ENCODE measurements at regions not wholly inside any gene's neighbourhood (a gene's known extent, or its start where the extent isn't known, plus 50 kb on each side); places are given as distances from the start of the nearest gene placed in this dataset.
"Not testable (repeated sequence)": the region's sequence is repeated elsewhere in the genome, so short reads cannot be mapped to it uniquely, and the experiment has no call there.

- DNase-seq; H3K36me3 Mint-ChIP-seq; H3K4me3 Mint-ChIP-seq; H3K4me1 Mint-ChIP-seq; H3K27me3 Mint-ChIP-seq; H3K36me3 ChIP-seq (ENCODE audit: control insufficient read depth in 2 of 3, insufficient read depth in 3 of 3, low read length in 3 of 3); H3K27me3 ChIP-seq (ENCODE audit: control insufficient read depth in 2 of 2, insufficient read depth in 2 of 2, low read length in 2 of 2); H3K27ac Mint-ChIP-seq; intact Hi-C loops (cut with micrococcal nuclease); H3K9me3 Mint-ChIP-seq; POLR2A ChIA-PET; H3K4me1 ChIP-seq (ENCODE audit: control insufficient read depth in 2 of 2, insufficient read depth in 2 of 2, low read length in 2 of 2); H3K4me3 ChIP-seq (ENCODE audit: low read length); CTCF ChIA-PET; H3K27ac ChIP-seq (ENCODE audit: low read depth, low read length); H3K9me3 ChIP-seq (ENCODE audit: control insufficient read depth in 2 of 3, low read length in 3 of 3): not testable (repeated sequence)
- peak; percentile 21 for ATAC-seq
These were observed 905.3 kb downstream of the TUBA3C start for GRCh38 chr13:18276280-18276679.

- H3K27me3 Mint-ChIP-seq; H3K9me3 ChIP-seq (ENCODE audit: control insufficient read depth in 2 of 3, low read length in 3 of 3); CTCF ChIA-PET; H3K4me3 Mint-ChIP-seq; H3K4me3 ChIP-seq (ENCODE audit: low read length); H3K27ac ChIP-seq (ENCODE audit: low read depth, low read length); DNase-seq; H3K4me1 Mint-ChIP-seq; H3K27me3 ChIP-seq (ENCODE audit: control insufficient read depth in 2 of 2, insufficient read depth in 2 of 2, low read length in 2 of 2); H3K27ac Mint-ChIP-seq; H3K4me1 ChIP-seq (ENCODE audit: control insufficient read depth in 2 of 2, insufficient read depth in 2 of 2, low read length in 2 of 2); intact Hi-C loops (cut with micrococcal nuclease); H3K36me3 ChIP-seq (ENCODE audit: control insufficient read depth in 2 of 3, insufficient read depth in 3 of 3, low read length in 3 of 3); POLR2A ChIA-PET; H3K9me3 Mint-ChIP-seq; H3K36me3 Mint-ChIP-seq: not testable (repeated sequence)
- ATAC-seq, result peak; percentile 61
These were observed 907.7 kb downstream of the TUBA3C start for GRCh38 chr13:18273785-18274514.

- H3K27me3 Mint-ChIP-seq; H3K4me1 Mint-ChIP-seq; CTCF ChIA-PET; H3K4me3 ChIP-seq (ENCODE audit: low read length); H3K27me3 ChIP-seq (ENCODE audit: control insufficient read depth in 2 of 2, insufficient read depth in 2 of 2, low read length in 2 of 2); POLR2A ChIA-PET; DNase-seq; H3K36me3 Mint-ChIP-seq; intact Hi-C loops (cut with micrococcal nuclease); H3K4me3 Mint-ChIP-seq; H3K27ac ChIP-seq (ENCODE audit: low read depth, low read length); H3K4me1 ChIP-seq (ENCODE audit: control insufficient read depth in 2 of 2, insufficient read depth in 2 of 2, low read length in 2 of 2); H3K9me3 ChIP-seq (ENCODE audit: control insufficient read depth in 2 of 3, low read length in 3 of 3); ATAC-seq; H3K27ac Mint-ChIP-seq; H3K36me3 ChIP-seq (ENCODE audit: control insufficient read depth in 2 of 3, insufficient read depth in 3 of 3, low read length in 3 of 3): not testable (repeated sequence)
- peaks cover 0 to 23% (median 12%) of the 10 kb centered on the region in 11 donors for H3K9me3 Mint-ChIP-seq
These were observed 922.7 kb downstream of the TUBA3C start for GRCh38 chr13:18258801-18259419.

- H3K4me3 Mint-ChIP-seq; H3K27me3 Mint-ChIP-seq; intact Hi-C loops (cut with micrococcal nuclease); CTCF ChIA-PET; H3K36me3 Mint-ChIP-seq; H3K4me1 ChIP-seq (ENCODE audit: control insufficient read depth in 2 of 2, insufficient read depth in 2 of 2, low read length in 2 of 2); H3K9me3 ChIP-seq (ENCODE audit: control insufficient read depth in 2 of 3, low read length in 3 of 3); H3K4me1 Mint-ChIP-seq; H3K36me3 ChIP-seq (ENCODE audit: control insufficient read depth in 2 of 3, insufficient read depth in 3 of 3, low read length in 3 of 3); DNase-seq; H3K4me3 ChIP-seq (ENCODE audit: low read length); H3K27me3 ChIP-seq (ENCODE audit: control insufficient read depth in 2 of 2, insufficient read depth in 2 of 2, low read length in 2 of 2); H3K27ac Mint-ChIP-seq; ATAC-seq; POLR2A ChIA-PET; H3K27ac ChIP-seq (ENCODE audit: low read depth, low read length): not testable (repeated sequence)
- H3K9me3 Mint-ChIP-seq, result peaks cover 0 to 23% (median 12%) of the 10 kb centered on the region in 11 donors
These were observed 923.9 kb downstream of the TUBA3C start for GRCh38 chr13:18257686-18258085.

- H3K4me1 ChIP-seq (ENCODE audit: control insufficient read depth in 2 of 2, insufficient read depth in 2 of 2, low read length in 2 of 2); intact Hi-C loops (cut with micrococcal nuclease); H3K9me3 ChIP-seq (ENCODE audit: control insufficient read depth in 2 of 3, low read length in 3 of 3); DNase-seq; H3K36me3 ChIP-seq (ENCODE audit: control insufficient read depth in 2 of 3, insufficient read depth in 3 of 3, low read length in 3 of 3); H3K27ac Mint-ChIP-seq; H3K4me3 ChIP-seq (ENCODE audit: low read length); H3K36me3 Mint-ChIP-seq; H3K4me3 Mint-ChIP-seq; H3K27me3 Mint-ChIP-seq; H3K27me3 ChIP-seq (ENCODE audit: control insufficient read depth in 2 of 2, insufficient read depth in 2 of 2, low read length in 2 of 2); ATAC-seq; H3K27ac ChIP-seq (ENCODE audit: low read depth, low read length); CTCF ChIA-PET; POLR2A ChIA-PET: not testable (repeated sequence)
- H3K9me3 Mint-ChIP-seq, result peaks cover 0 to 34% (median 14%) of the 10 kb centered on the region in 11 donors
- peaks cover 0 to 10% (median 4%) of the 10 kb centered on the region in 7 donors for H3K4me1 Mint-ChIP-seq
These were observed 928.8 kb downstream of the TUBA3C start for GRCh38 chr13:18252848-18253247.

- Mint-ChIP-seq H3K4me3 (peak overlapping the region in 2 of 10 donors; percentile 21 to 28), H3K9me3 (peaks cover 0 to 11% (median 8%) of the 10 kb centered on the region in 11 donors)
- H3K4me3 ChIP-seq (ENCODE audit: low read length); H3K36me3 ChIP-seq (ENCODE audit: control insufficient read depth in 2 of 3, insufficient read depth in 3 of 3, low read length in 3 of 3); ATAC-seq; intact Hi-C loops (cut with micrococcal nuclease); H3K4me1 ChIP-seq (ENCODE audit: control insufficient read depth in 2 of 2, insufficient read depth in 2 of 2, low read length in 2 of 2); H3K27ac Mint-ChIP-seq; H3K36me3 Mint-ChIP-seq; H3K4me1 Mint-ChIP-seq; H3K27me3 Mint-ChIP-seq; H3K27ac ChIP-seq (ENCODE audit: low read depth, low read length); CTCF ChIA-PET; H3K9me3 ChIP-seq (ENCODE audit: control insufficient read depth in 2 of 3, low read length in 3 of 3); DNase-seq; H3K27me3 ChIP-seq (ENCODE audit: control insufficient read depth in 2 of 2, insufficient read depth in 2 of 2, low read length in 2 of 2); POLR2A ChIA-PET: not testable (repeated sequence)
These were observed 932.9 kb downstream of the TUBA3C start for GRCh38 chr13:18248533-18249240.

GRCh38 chr13:18240086-18240485 is 941.5 kb downstream of the TUBA3C start:
- CTCF ChIA-PET; DNase-seq; POLR2A ChIA-PET; H3K4me1 ChIP-seq (ENCODE audit: control insufficient read depth in 2 of 2, insufficient read depth in 2 of 2, low read length in 2 of 2); H3K27me3 ChIP-seq (ENCODE audit: control insufficient read depth in 2 of 2, insufficient read depth in 2 of 2, low read length in 2 of 2); intact Hi-C loops (cut with micrococcal nuclease); H3K27ac ChIP-seq (ENCODE audit: low read depth, low read length); H3K4me3 ChIP-seq (ENCODE audit: low read length); H3K27ac Mint-ChIP-seq; H3K4me3 Mint-ChIP-seq; H3K27me3 Mint-ChIP-seq; H3K36me3 ChIP-seq (ENCODE audit: control insufficient read depth in 2 of 3, insufficient read depth in 3 of 3, low read length in 3 of 3); H3K36me3 Mint-ChIP-seq; H3K9me3 ChIP-seq (ENCODE audit: control insufficient read depth in 2 of 3, low read length in 3 of 3); H3K4me1 Mint-ChIP-seq; ATAC-seq: not testable (repeated sequence)
- peaks cover 0 to 26% (median 7%) of the 10 kb centered on the region in 11 donors for H3K9me3 Mint-ChIP-seq

Measured in naive thymus-derived CD4-positive, alpha-beta T cell (primary cell).